ENCODE measurements at regions not wholly inside any gene's neighbourhood (a gene's known extent, or its start where the extent isn't known, plus 50 kb on each side); places are given as distances from the start of the nearest gene placed in this dataset.

GRCh38 chr10:61296161-61296560 lies 157.0 kb downstream of the TMEM26 start:
- no peak for TF ChIP-seq EZH2phosphoT487 (IDR thresholded peaks at IDR 0.05; ENCODE audit: borderline replicate concordance, low read depth, low read length)
- no peak for TF ChIP-seq CTCF (conservative IDR thresholded peaks at IDR 0.05; ENCODE audit: low read length)

Measured in OCI-LY7 (cell line).